ENCODE measurements at regions not wholly inside any gene's neighbourhood (a gene's known extent, or its start where the extent isn't known, plus 50 kb on each side); places are given as distances from the start of the nearest gene placed in this dataset.

GRCh38 chr10:126744571-126744970 lies 74.1 kb upstream of the C10orf90 start:
- no peak for TF ChIP-seq CTCF (IDR thresholded peaks at IDR 0.05)
- no peak for TF ChIP-seq POLR2A (IDR thresholded peaks at IDR 0.05)
- TF ChIP-seq POLR2AphosphoS5 (IDR thresholded peaks at IDR 0.05) = no peak
- no peak for TF ChIP-seq EP300 (IDR thresholded peaks at IDR 0.05)
